ENCODE measurements at regions not wholly inside any gene's neighbourhood (a gene's known extent, or its start where the extent isn't known, plus 50 kb on each side); places are given as distances from the start of the nearest gene placed in this dataset.
"Not testable (repeated sequence)": the region's sequence is repeated elsewhere in the genome, so short reads cannot be mapped to it uniquely, and the experiment has no call there.

DNA sequence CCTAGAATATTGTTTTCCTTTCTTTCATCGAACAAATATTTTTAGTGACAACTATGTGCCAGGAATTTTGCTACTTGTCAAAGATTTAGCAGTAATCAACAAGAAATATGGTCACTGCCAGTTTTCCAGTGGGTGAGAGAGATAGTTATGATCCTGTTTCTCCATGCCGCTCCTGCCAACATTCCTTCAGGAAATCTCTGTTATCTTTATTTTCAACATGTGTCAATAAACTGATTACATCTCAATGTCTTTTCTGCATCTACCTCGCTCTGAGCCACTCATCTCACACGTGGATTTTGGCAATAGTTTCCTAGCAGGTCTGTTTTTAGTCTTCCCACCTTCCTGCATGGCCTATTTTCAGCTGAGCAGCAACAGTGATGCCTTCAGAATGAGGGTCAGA is 650.0 kb upstream of the STXBP6 start:
- DNase-seq (ENCODE audit: extremely low read depth in 1 of 11, low read depth in 9 of 11, low spot score in 4 of 11): no peak

DNA sequence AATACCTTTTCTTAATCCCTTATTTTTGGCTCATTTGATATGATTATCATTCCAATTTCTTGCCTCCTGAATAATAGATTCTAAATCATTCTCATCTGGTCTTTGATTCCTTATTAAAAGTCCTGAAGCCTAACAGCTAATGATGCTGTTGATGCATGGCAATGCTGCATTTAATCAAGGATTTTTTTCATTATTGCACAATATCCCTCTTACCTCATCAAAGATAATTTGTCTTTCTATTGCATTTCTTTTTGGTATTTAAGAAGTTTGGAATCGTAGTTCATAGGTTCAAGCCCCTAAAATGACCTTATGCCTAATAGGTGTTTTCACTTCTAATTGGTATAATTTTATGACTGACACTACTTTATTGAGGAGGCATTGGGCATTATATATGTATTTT is 648.2 kb upstream of the STXBP6 start:
- DNase-seq (ENCODE audit: extremely low read depth in 1 of 11, low read depth in 9 of 11, low spot score in 4 of 11): no peak

DNA sequence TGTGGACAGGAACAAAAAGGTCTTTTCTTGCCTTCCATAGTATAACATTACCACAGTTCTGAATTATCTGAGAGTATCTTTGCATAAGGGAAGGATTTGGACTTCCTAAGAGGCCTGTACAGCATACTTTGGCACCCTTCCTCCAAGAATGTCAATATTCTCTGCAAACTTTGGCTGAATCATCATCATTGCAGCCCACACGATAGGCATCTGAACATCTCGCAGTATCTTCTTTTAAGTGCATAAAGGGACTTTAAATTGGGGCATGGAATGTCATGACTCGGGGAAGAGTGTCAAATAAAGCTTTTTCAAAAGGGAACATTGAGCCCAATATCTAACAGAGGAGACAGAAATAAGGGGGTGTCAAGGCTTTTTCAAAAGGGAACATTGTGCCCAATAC is 646.2 kb upstream of the STXBP6 start:
- no peak for DNase-seq (ENCODE audit: extremely low read depth in 1 of 11, low read depth in 9 of 11, low spot score in 4 of 11)

DNA sequence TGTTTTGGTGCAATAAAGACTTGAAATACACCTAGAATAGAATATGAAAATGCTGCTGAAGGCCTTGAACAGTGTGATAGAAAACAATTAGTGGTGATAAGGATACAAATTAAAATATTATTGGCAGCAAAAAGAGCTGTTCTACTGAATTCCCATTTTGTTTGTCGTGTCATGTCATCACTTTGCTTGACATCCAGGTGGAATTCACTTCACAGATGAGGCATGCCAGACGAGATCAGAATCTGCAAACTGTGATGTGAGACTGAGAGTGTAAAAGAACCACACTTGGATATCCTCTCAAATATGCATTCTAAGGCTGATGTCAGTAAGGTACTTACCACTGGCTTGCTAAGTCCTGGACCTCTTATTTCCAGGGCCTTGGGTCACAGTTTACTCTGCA is 635.1 kb upstream of the STXBP6 start:
- DNase-seq (ENCODE audit: extremely low read depth in 1 of 11, low read depth in 9 of 11, low spot score in 4 of 11): no peak

DNA sequence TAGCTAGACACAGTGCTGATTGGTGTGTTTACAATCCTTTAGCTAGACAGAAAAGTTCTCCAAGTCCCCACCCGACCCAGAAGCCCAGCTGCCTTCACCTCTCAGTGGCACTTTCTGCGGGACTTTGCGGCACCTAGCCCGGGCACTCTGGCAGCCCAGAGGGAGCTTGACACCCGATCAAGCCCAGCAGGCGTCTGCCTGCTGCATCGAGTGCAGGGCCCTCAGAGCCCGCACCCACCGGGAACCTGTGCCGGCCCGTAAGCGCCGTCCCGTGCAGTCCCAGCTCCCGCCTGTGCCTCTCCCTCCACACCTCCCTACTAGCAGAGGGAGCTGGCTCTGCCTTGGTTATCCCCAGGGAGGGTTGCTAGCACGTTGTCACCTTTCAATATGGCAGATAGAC is 631.0 kb upstream of the STXBP6 start:
- no peak for DNase-seq (ENCODE audit: extremely low read depth in 1 of 11, low read depth in 9 of 11, low spot score in 4 of 11)

DNA sequence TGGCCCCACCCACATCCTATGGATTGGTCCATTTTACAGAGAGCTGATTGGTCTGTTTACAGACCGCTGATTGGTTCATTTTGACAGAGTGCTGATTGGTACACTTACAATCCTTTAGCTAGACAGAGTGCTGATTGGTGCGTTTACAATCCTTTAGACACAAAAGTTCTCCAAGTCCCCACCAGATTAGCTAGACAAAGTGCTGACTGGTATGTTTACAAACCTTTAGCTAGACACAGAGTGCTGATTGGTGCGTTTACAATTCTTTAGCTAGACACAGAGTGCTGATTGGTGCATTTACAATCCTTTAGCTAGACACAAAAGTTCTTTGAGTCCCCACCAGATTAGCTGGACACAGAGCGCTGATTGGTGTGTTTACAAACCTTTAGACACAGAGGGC is 630.6 kb upstream of the STXBP6 start:
- DNase-seq (ENCODE audit: extremely low read depth in 1 of 11, low read depth in 9 of 11, low spot score in 4 of 11): not testable (repeated sequence)

DNA sequence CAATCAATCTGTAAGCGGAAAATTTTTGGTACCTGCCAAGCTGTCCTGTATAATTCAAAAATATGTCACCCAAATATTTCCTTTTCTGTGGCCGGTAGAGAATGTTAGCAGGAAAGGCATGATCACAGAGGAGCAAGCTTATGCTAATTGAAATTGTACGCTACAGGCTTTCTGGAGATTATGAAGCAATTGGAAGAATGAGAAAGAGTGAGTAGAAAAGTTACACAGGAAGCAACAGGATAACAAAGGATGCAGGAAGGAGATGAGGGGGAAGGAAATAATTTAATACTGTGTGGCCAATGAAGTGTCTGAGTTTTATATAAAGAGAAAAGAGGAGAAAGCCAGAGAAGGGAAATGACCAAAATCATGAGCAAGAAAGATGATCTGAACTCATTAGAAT is 627.2 kb upstream of the STXBP6 start:
- no peak for DNase-seq (ENCODE audit: extremely low read depth in 1 of 11, low read depth in 9 of 11, low spot score in 4 of 11)

DNA sequence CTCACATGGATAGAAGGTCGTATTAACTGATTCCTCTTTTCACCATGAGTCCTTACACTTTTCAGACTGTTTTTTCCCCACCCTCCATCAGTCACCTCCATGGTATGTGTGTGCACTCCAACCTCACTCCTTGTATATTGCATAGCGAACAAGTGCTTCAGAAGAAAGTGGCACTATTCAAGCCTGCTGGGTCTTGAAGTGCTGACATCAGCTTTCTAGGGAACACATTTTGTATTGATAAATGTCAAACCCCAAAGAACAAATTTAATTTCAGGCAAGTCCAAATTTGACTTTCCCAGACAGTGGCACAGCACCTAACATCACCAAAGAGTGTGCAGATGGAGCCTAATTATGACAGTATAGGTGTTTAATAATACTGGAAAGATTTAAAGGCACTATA is 617.4 kb upstream of the STXBP6 start:
- no peak for DNase-seq (ENCODE audit: extremely low read depth in 1 of 11, low read depth in 9 of 11, low spot score in 4 of 11)

DNA sequence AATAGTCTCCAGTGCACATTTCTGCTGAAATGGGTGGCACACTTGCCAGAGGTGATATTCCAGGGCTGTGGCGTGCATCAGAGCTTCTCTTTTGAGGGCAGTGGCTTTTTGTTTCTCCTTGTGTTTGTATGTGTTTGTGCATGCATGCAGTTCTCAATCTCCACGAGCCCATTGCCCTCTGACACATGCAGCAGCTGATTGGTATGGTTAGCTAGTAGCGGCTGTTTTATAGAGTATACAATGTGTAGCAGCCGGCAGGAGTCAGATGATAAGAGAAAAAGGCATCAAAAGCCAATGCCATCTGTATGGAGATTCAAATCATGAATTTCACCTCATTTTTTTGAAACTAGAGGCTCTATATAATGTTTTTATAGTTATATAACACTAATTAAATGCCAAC is 616.9 kb upstream of the STXBP6 start:
- no peak for DNase-seq (ENCODE audit: extremely low read depth in 1 of 11, low read depth in 9 of 11, low spot score in 4 of 11)

DNA sequence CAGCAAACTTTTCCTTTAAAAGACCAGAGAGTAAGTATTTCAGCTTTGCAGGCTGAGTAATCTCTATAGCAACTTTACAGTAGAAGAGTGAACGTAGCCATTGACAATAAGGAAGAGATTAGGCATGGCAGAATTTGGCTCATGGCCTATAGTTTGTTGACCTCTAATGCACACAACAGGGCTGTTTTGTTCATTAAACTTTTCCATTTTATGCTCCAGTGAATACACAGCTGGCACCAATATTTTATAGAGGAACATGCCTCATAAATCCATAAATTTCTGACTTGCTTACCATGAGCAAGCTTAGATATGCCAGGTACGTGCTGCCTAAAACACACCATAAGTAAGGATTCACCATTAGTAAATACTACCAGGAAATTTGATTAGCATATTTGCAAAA is 609.0 kb upstream of the STXBP6 start:
- no peak for DNase-seq (ENCODE audit: extremely low read depth in 1 of 11, low read depth in 9 of 11, low spot score in 4 of 11)

DNA sequence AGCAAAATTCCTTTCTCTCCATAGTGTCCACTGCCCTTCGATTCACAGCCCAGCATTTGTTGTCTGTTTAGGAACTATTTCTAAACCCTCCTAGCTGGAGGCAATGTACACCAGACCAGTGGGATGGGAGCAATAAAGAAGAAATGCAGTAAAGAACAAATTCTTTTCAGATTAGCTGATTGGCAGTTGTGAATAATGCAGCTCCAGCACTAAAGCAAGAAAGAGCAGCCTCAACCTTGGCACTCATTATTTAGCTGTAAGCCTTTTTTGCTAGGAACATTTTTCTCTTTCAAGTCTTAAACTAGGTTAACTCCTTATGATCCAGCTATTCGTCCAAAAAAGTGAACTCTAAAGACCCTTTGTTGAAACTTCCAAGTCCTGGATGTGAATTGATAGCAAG is 580.5 kb upstream of the STXBP6 start:
- no peak for DNase-seq (ENCODE audit: extremely low read depth in 1 of 11, low read depth in 9 of 11, low spot score in 4 of 11)

DNA sequence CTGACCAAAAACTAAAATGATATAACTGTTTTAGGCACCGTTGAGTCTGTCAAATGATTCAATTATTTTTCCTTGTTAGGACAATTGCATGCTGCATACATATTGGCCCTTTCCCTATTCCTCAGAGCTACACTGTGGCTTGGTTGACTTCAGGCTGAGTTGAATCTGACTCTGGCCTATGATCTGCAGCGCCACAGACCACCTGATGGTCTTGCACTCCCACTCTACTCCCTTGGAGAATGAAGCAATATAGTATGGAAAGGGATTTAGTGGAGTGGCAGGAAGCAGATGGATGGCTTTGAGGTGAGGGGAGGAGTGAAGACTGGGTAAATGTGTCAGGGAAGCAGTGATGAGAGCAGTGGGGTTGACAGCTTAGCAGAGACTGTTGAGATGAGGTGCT is 579.0 kb upstream of the STXBP6 start:
- no peak for DNase-seq (ENCODE audit: extremely low read depth in 1 of 11, low read depth in 9 of 11, low spot score in 4 of 11)

DNA sequence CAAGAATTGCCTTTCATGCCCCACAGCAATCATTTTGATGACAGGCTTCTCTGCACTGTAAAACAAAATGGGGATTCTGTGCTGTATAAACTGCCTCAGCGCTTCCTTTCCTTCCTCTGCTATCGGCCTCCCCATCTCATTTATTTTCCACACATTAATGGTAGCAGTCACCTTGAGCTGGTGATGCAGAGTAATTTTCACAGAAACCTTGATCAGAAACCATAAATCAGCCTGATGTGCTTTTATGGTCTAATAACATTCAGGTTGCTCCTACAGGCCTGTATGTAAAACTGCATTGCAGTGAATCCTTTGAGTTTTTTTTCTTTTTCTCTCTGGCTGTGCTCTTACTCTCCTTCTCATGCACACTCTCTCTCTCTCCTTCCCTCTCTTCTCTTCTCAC is 578.4 kb upstream of the STXBP6 start:
- peak in 3 of 11 donors; percentile 5 to 18 (median 14) for DNase-seq (ENCODE audit: extremely low read depth in 1 of 11, low read depth in 9 of 11, low spot score in 4 of 11)

DNA sequence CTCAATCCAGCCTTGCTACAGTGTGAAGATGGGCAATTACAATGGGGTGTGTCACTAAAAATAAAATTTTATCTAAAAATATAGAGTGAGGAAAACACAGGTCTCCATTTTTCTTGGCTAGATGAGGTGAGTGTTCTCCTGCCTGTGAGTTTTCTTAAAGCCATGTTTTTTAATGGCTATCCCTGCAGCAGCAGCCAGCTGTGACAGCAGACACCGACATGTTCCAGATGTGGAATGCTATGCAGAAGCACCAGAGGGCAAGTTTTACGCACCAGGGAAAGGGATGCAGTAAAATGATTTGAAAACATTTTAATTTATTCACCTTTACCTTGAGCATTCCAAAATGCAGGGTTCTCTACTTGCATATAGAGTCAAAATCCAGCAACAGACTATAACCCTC is 577.0 kb upstream of the STXBP6 start:
- peak in 8 of 11 donors; percentile 16 to 36 (median 28) for DNase-seq (ENCODE audit: extremely low read depth in 1 of 11, low read depth in 9 of 11, low spot score in 4 of 11)

DNA sequence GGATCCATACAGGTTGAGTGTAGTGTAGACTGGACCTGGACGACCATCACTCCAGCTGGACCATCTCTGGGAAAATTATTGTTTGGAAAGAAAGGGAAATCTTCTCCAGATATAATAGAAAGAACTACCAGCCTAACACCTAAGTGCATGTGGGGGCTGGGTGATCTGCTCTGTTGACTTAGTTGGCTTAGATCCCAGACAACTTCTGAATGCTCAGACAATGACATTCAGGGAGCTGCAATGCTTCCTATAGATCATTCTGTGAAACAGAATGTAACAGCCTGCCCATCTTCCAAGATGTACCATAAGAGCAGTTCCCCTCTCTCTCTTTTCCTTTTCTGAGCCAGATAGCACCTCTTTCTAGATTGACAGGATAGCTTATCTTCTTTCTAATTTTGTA is 572.8 kb upstream of the STXBP6 start:
- no peak for DNase-seq (ENCODE audit: extremely low read depth in 1 of 11, low read depth in 9 of 11, low spot score in 4 of 11)

DNA sequence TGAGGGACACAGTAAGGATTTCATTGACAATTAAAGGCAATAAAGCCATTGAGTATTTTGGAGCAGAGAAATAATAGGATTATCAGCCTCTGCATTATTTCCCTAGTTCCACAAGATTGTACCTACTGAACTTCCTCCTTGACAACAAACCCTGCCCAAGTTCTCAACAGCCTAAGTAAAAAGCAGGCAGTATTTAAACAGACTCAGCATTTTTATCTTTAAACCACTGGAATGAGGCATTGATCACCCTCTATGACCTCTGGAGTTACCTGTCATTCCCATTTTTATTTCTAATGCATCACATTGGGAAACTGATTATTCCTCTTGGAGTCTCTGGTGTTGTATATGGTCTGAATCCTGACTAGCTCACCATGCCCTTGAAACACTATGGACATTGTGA is 570.6 kb upstream of the STXBP6 start:
- DNase-seq (ENCODE audit: extremely low read depth in 1 of 11, low read depth in 9 of 11, low spot score in 4 of 11): no peak

DNA sequence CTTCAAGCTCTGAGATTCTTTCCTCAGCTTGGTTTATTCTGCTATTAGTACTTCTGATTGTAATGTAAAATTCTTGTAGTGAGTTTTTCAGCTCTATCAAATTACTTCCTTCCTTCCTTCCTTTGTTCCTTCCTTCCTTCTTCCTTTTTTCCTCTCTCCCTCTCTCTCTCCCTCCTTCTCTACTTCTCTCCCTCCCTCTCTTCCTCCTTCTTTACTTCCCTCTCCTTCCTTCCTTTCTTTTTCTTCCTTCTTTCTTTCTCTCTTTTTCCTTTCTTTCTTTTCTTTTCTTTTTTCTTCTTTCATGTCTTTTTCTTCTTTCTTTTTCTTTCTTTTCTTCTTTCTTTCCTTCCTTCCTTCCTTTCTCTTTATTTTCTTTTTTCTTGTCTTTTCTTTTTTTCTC is 565.2 kb upstream of the STXBP6 start:
- DNase-seq (ENCODE audit: extremely low read depth in 1 of 11, low read depth in 9 of 11, low spot score in 4 of 11): no peak

DNA sequence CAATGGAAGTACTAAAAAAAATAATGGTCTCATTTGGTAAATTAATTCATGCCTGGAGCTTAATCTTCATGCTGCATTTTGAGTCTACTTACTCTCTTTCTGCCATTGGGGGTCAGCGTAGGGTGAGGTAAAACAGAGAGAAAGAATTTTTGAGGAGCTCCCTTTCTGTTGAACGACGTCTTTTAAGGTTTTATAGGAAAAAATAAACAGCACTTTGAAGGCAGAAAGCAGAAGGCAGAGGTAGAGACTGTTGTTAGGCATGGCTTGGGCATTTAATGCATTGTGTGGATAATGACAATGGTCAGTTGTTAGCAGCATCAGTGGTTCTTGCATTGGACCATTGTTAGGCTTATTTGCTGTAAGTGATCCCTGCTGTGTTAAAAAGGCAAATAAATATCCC is 557.2 kb upstream of the STXBP6 start:
- peak in 1 of 11 donors; percentile 17 for DNase-seq (ENCODE audit: extremely low read depth in 1 of 11, low read depth in 9 of 11, low spot score in 4 of 11)

DNA sequence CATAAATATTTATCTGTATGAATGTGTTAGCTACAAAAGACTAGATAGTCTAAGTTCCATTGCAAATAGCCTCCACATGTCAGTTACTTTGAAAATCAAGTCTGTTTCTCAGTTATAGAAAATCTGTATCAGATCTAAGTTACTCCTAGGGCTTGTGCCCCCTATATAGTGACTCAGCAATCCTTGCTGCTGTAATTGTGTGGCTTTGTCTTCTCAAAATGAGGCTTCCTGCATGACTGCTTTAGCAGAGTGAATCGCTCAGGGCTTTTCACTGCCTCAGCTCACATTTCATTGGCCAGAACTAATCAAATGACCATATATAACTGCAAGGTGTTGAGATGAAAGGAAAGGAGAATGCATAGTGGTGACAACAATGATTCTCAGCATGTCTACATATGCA is 552.2 kb upstream of the STXBP6 start:
- no peak for DNase-seq (ENCODE audit: extremely low read depth in 1 of 11, low read depth in 9 of 11, low spot score in 4 of 11)

DNA sequence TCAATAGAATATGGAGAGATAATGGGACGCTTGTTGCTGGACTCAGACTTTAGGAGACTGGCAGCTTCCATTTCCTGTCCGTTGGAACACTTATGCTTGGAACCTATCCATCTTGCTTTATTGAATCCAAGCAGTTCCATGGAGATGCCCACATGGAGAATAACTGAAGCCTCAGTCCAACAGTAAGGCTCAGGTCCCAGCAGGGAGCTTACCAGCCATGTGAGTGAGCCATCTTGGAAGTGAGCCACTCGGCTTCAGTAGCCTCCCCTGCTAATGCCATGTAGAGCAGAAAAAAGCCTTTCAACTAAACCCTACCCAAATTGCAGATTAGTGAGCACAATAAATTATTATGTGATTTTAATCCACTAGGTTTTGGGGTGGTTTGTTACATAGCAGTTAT is 538.8 kb upstream of the STXBP6 start:
- no peak for DNase-seq (ENCODE audit: extremely low read depth in 1 of 11, low read depth in 9 of 11, low spot score in 4 of 11)

DNA sequence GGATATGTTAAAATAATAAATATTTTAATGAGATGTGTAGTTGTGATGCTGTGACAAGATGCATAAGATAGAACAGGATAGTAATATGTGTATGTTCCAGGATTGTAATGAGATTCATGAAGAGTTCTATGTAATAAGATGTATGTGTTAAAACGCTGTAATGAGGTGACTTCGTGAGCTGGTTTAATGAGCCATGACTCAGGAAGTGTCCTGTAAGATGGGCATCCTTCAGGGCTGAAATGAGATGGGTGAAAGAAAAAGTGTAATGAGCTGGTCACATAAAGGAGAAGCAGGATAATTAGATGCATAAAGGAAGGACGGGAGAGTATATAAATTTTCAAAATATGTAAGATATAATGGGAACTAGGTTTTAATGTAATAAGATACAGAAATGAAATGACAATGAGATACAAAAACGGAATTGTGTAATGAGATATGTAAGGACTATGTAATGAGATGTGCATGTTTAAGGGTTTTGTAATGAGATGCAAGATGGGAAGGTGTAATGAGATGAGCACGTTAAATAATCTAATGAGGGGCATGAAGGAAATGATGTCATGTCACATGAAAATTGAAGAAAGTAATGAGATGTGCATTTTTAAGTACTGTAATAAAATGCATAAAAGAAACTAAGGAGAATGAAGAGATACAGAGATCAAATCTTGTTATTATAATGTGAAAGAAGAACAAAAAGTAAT is 524.8 kb upstream of the STXBP6 start:
- no peak for DNase-seq (ENCODE audit: extremely low read depth in 1 of 11, low read depth in 9 of 11, low spot score in 4 of 11)

DNA sequence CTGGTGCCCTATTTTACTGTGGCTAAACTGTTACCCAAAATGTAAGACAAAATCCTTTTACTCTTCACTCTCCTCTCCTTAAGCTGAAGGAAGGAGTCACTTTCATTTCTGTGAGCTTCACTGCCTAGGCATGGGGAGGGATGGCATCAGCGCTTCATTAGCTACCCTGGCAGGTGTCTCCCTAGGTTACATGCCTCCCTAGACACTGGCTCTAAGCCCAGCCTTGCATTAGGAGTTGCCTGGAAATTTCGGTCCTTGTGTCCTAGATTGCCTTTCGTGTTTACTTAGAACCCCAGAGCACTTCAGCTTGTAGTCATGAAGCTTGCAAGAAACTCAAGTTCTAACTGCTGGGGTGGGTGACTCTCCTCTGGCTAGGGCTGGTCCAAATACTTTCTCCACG is 520.5 kb upstream of the STXBP6 start:
- DNase-seq (ENCODE audit: extremely low read depth in 1 of 11, low read depth in 9 of 11, low spot score in 4 of 11): no peak
